Stomach (tissue), 8 donors: ENCODE measurements at regions not wholly inside any gene's neighbourhood (a gene's known extent, or its start where the extent isn't known, plus 50 kb on each side); places are given as distances from the start of the nearest gene placed in this dataset.

Source experiments
- DNase-seq, 2 donors: peaks; one replicate each; pipeline versions ENCODE4 v3.0.0 to v3.0.0-alpha.2; 2013 to 2019
- H3K27ac ChIP-seq, 5 donors: fragments of 200-600 bp in 4 of 5; sonication (generic) in 4 of 5; one replicate each; pipeline ENCODE4 v1.5.1; 2013 to 2019; ENCODE audit warnings: mild to moderate bottlenecking in 1 of 5, moderate library complexity in 1 of 5
- H3K27me3 ChIP-seq, 3 donors: fragments of 200-600 bp; sonication (generic); one replicate each; pipeline ENCODE4 v1.5.1; 2017 to 2019; ENCODE audit warnings: mixed run types in 1 of 3
- H3K36me3 ChIP-seq, 4 donors: fragments of 200-600 bp; sonication (generic); 1 replicate in 3 of 4; 2 replicates in 1 of 4; pipeline ENCODE4 v1.5.1; 2016 to 2019
- H3K4me1 ChIP-seq, 4 donors: fragments of 200-600 bp; sonication (generic); one replicate each; pipeline ENCODE4 v1.5.1; 2016 to 2019
- H3K4me3 ChIP-seq, 4 donors: fragments of 200-600 bp; sonication (generic) in 3 of 4; one replicate each; pipeline ENCODE4 v1.5.1; 2016 to 2019; ENCODE audit warnings: mild to moderate bottlenecking in 1 of 4
- H3K9me3 ChIP-seq, 4 donors: fragments of 200-600 bp; sonication (generic); one replicate each; pipeline ENCODE4 v1.5.1; 2016 to 2019
- CTCF ChIP-seq, 7 experiments: fragments of 450-650 bp in 4 of 7; fragments of 200-600 bp in 3 of 7; sonication (generic) in 3 of 7; IDR thresholded peaks; one replicate each; pipeline ENCODE4 v1.5.1; 2016 to 2019; ENCODE audit warnings: antibody characterized with exemption in 7 of 7, control low read depth in 2 of 7, mild to moderate bottlenecking in 1 of 7
- EP300 ChIP-seq: sonication (generic); formaldehyde crosslinking; IDR thresholded peaks from one replicate; pipeline ENCODE4 v1.6.1; 2017; ENCODE audit warnings: antibody characterized with exemption
- POLR2A ChIP-seq, 4 donors: fragments of 450-650 bp; IDR thresholded peaks; one replicate each; pipeline ENCODE4 v1.6.1; 2016; ENCODE audit warnings: antibody characterized with exemption in 4 of 4, control low read depth in 2 of 4, mild to moderate bottlenecking in 1 of 4, moderate library complexity in 1 of 4
- POLR2AphosphoS5 ChIP-seq, 3 donors: sonication (generic); formaldehyde crosslinking; IDR thresholded peaks; one replicate each; pipeline ENCODE4 v1.6.1; 2016; ENCODE audit warnings: antibody characterized with exemption in 3 of 3
- WGBS, 5 donors: extraction: QIAGEN DNeasy Blood & Tissue Kit in 3 of 5; methylation state at CpG; one replicate each; pipeline versions ENCODE4 v1.1.5 to v1.1.7; 2013 to 2018; 5-methylcytosine and 5-hydroxymethylcytosine counted together
- intact Hi-C: fragments of 100-400 bp; cut with DNase I; formaldehyde crosslinking; loops from one replicate; pipeline ENCODE4 v1.15.1; 2023; ENCODE audit warnings: low total_unique reads
- donor health status: healthy with polysubstance abuse.
- donor health status: Bipolar disorder and iron deficiency.
- donor health status: healthy.

GRCh38 chr5:20276061-20276958, 288.3 kb upstream of the CDH18 start:
- 86 to 94% (median 92%) methylated on average over 3 of the region's 3 CpGs for WGBS, 5 donors
- Histone ChIP-seq H3K4me3 (no peak overlapping the region), H3K9me3 (peaks cover 0 to 18% (median 16%) of the 10 kb centered on the region in 4 donors), H3K36me3 (no peaks in the 10 kb centered on the region), H3K27ac (no peak overlapping the region), H3K27me3 (no peaks in the 10 kb centered on the region), H3K4me1 (no peaks in the 10 kb centered on the region)
- intact Hi-C loops = no loop called here
- no peak for TF ChIP-seq CTCF (IDR thresholded peaks at IDR 0.05)
- TF ChIP-seq POLR2A (IDR thresholded peaks at IDR 0.05) = no peak
- no peak for TF ChIP-seq EP300
- no peak for DNase-seq

GRCh38 chr5:20266066-20266465, 278.1 kb upstream of the CDH18 start:
- H3K4me1 ChIP-seq = no peaks in the 10 kb centered on the region
- peaks cover 0 to 7% (median 0%) of the 10 kb centered on the region in 4 donors for H3K9me3 ChIP-seq
- no peak overlapping the region for H3K27ac ChIP-seq
- no peaks in the 10 kb centered on the region for H3K27me3 ChIP-seq
- intact Hi-C loops = no loop called here
- TF ChIP-seq EP300 (no peak), POLR2A (IDR thresholded peaks at IDR 0.05) (no peak)
- H3K36me3 ChIP-seq = no peaks in the 10 kb centered on the region
- DNase-seq = no peak
- H3K4me3 ChIP-seq = no peak overlapping the region
- 48 to 78% (median 71%) methylated on average over 2 of the region's 2 CpGs for WGBS, 5 donors

GRCh38 chr5:20262896-20263295, 274.9 kb upstream of the CDH18 start:
- no peaks in the 10 kb centered on the region for H3K27me3 ChIP-seq
- DNase-seq = no peak
- TF ChIP-seq CTCF (IDR thresholded peaks at IDR 0.05) (no peak), POLR2AphosphoS5 (IDR thresholded peaks at IDR 0.05) (no peak), POLR2A (IDR thresholded peaks at IDR 0.05) (no peak), EP300 (no peak)
- no peaks in the 10 kb centered on the region for H3K4me1 ChIP-seq
- no peaks in the 10 kb centered on the region for H3K36me3 ChIP-seq
- H3K4me3 ChIP-seq = no peak overlapping the region
- intact Hi-C loops = no loop called here
- 80 to 91% (median 84%) methylated on average over 3 of the region's 3 CpGs for WGBS, 5 donors
- H3K27ac ChIP-seq = no peak overlapping the region
- peaks cover 0 to 5% (median 0%) of the 10 kb centered on the region in 4 donors for H3K9me3 ChIP-seq

- Histone ChIP-seq H3K4me3 (no peak overlapping the region), H3K27ac (no peak overlapping the region), H3K27me3 (no peaks in the 10 kb centered on the region), H3K9me3 (peaks cover 0 to 7% (median 3%) of the 10 kb centered on the region in 4 donors), H3K36me3 (no peaks in the 10 kb centered on the region), H3K4me1 (no peaks in the 10 kb centered on the region)
- WGBS, 5 donors = 90 to 96% (median 95%) methylated on average over 4 of the region's 4 CpGs
- no peak for TF ChIP-seq POLR2AphosphoS5 (IDR thresholded peaks at IDR 0.05)
- no peak for TF ChIP-seq EP300
- TF ChIP-seq CTCF (IDR thresholded peaks at IDR 0.05) = no peak
- no peak for TF ChIP-seq POLR2A (IDR thresholded peaks at IDR 0.05)
- DNase-seq = no peak
- intact Hi-C loops = no loop called here
These were observed 266.7 kb upstream of the CDH18 start for GRCh38 chr5:20254748-20255147.

GRCh38 chr5:20248118-20248517, 260.1 kb upstream of the CDH18 start:
- no peaks in the 10 kb centered on the region for H3K36me3 ChIP-seq
- intact Hi-C loops = no loop called here
- no peak overlapping the region for H3K4me3 ChIP-seq
- WGBS, 5 donors = 28 to 44% (median 29%) methylated on average over 1 of the region's 1 CpG
- H3K27me3 ChIP-seq = no peaks in the 10 kb centered on the region
- TF ChIP-seq POLR2AphosphoS5 (IDR thresholded peaks at IDR 0.05) (no peak), EP300 (no peak), POLR2A (IDR thresholded peaks at IDR 0.05) (no peak), CTCF (IDR thresholded peaks at IDR 0.05) (no peak)
- H3K4me1 ChIP-seq = no peaks in the 10 kb centered on the region
- DNase-seq = no peak
- H3K27ac ChIP-seq = no peak overlapping the region
- H3K9me3 ChIP-seq = no peaks in the 10 kb centered on the region
